NCI-H1105 (cell line): ENCODE measurements at regions not wholly inside any gene's neighbourhood (a gene's known extent, or its start where the extent isn't known, plus 50 kb on each side); places are given as distances from the start of the nearest gene placed in this dataset.
"Not testable (repeated sequence)": the region's sequence is repeated elsewhere in the genome, so short reads cannot be mapped to it uniquely, and the experiment has no call there.

Experiments
- DNase-seq: peaks from one replicate; lab custom pipeline; 2025; lab: John Stamatoyannopoulos, UW

GRCh38 chr7:53387515-53387914 is 352.1 kb downstream of the POM121L12 start:
- DNase-seq = no peak

DNA sequence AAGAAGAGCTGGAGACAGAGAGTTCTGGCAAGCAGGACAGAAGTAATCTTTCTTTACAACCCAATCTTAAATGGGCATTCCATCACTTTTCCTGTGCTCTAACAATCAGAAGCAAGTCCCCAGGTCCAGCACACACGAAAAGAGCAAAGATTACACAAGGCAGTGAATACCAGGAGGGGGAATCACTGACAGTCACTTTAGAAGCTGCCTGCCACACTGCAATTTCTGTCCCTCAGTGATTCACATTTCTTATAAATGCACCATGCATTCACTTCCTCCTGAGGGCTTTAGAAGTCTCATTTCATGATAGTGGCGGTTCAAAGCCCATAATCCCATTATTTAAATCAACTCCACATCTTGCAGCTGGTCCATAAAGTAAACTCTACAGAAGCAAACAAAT is 362.5 kb downstream of the POM121L12 start:
- DNase-seq = no peak

DNA sequence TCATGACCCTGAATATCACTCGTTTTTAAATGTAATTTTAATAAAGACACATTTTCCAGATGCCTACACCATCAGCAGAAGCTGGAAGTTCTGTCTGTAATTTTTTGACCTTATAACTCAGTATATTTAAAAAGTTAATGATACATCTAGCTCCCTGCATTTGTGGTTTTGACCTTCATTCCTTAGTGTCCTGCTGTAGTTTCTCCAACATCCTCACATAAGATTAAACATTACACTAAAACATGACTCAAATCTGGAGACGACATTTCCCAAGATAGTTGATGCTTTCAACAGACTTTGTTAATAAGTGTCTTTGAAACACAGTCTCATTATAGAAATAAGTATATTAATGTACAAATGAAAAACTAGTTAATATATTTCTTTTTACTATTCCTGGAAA is 363.1 kb downstream of the POM121L12 start:
- no peak for DNase-seq

DNA sequence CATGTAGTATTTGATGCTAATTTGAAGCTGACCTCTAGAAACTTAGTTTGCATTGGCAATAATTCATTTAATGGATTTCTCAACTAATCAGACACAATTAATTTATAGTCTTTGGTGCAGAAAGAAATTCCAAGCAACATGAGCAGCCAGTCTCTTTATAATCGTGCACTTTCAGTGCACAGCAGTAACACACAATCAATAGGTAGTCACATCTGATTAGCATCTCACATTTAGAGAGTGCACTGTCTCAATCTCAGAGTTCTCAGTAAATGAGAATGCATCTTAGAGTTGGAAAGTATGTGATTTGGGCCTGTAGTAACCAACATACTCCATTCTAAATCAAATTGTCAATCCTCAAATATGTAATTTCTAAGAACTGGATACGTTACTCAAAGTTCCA is 377.6 kb downstream of the POM121L12 start:
- DNase-seq = no peak

GRCh38 chr7:53415816-53416215 is 380.4 kb downstream of the POM121L12 start:
- DNase-seq = no peak

- DNase-seq = no peak
Measured at GRCh38 chr7:53418834-53419482, 383.5 kb downstream of the POM121L12 start.

GRCh38 chr7:53420550-53420949 is 385.1 kb downstream of the POM121L12 start:
- DNase-seq = no peak

GRCh38 chr7:53422291-53422690 is 386.9 kb downstream of the POM121L12 start:
- DNase-seq = no peak

DNA sequence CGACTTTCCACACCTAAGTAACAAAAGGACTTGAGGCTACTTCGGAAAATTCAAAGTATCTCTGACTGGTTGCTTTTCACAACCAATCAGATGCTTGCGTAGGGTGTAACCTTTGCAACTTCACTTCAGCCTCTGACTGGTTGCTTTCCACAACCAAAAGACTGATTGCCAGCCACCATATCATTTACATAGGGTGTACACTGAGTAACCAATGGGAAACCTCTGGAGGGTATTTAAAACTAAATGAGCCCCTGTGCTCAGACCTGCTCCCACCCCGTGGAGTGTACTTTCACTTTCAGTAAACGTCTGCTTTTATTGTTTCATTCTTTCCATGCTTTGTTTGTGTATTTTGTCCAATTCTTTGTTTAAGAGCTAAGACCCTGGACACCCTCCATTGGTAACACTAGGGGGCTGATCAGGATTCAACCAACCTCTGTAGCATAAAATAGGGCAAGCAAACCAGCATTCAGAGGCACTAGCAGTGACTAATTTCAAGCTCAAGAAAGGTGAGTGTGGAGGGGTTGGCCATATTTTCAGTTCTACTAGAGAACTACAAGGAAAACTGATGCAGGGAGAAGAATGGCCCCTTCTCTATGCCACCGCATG is 390.8 kb downstream of the POM121L12 start:
- no peak for DNase-seq

DNA sequence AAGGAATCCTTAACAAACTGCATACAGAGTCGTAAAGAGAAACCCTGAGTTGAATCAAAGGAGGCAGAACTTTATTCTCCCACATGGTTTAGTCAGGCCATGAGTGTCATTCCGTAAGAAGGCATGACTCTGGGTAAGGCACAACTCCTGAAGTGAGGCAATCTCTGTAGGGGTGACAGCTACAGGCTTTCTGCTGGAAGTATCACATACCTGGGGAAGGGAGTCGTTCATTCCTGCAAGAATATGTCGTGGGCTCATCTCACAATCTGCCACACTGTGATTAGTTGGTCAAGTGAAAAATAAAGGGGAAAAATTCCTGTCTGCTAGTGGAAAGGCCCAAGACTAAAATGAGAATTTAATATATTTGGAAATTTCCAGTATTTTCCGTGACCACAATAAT is 392.6 kb downstream of the POM121L12 start:
- no peak for DNase-seq

GRCh38 chr7:53431901-53432300 is 396.5 kb downstream of the POM121L12 start:
- DNase-seq = no peak

DNA sequence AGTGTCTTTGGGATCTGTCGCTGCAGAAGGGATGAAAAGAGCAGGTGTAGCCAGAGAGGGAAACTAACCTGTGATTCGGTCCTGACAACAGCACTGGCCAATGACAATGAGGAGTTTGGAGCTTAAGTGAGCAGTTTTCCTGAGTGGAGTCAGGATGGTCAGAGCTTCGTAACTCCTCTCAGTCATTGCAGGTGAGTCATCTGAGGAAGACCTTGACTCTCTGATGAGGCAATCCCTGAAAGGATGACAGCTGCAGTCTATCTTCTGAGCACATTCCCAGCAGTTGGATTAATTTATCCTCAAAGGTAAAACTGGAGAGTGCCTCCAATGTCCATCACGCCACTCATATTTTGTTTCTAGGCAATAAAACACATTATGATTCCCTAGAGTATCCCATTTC is 401.9 kb downstream of the POM121L12 start:
- no peak for DNase-seq

DNA sequence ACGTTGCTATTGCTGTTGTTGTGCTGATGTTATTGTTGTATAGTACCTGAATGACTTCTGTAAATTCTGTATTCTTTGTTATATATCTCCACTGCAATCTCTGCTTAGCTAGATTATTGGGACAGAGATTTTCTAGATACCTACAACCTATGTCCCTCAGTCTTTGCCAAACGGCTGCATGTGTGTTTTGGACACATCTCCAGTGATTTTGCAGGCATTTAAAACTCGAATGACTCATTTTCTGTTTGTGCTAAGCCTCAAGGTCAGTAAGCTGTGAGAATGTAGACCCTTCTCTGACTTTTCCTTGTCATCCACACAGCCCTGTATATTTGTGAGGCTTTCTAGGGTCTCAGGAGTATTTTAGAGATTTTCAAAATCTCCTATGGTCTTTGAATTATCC is 410.7 kb downstream of the POM121L12 start:
- DNase-seq = no peak

- no peak for DNase-seq
Measured at GRCh38 chr7:53458636-53459035, 423.2 kb downstream of the POM121L12 start.

DNA sequence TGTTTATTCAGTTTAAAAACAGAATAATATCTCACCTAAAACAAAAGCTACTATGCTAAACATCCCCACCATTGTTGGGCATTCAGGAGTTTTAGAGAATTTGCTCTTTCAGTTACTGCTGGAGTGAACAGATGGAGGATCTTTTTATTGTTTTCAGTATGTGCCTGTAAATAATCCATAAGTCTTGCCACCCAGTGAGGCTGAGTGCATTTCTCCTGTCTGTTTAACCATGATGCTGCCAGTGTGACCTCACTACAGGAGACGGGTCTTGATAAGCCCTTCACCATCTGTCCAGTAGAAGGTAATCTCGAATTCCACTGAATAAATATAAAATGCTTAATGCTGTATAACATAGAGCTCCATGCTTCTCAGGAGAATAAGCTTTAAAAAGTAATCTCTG is 430.9 kb downstream of the POM121L12 start:
- no peak for DNase-seq

DNA sequence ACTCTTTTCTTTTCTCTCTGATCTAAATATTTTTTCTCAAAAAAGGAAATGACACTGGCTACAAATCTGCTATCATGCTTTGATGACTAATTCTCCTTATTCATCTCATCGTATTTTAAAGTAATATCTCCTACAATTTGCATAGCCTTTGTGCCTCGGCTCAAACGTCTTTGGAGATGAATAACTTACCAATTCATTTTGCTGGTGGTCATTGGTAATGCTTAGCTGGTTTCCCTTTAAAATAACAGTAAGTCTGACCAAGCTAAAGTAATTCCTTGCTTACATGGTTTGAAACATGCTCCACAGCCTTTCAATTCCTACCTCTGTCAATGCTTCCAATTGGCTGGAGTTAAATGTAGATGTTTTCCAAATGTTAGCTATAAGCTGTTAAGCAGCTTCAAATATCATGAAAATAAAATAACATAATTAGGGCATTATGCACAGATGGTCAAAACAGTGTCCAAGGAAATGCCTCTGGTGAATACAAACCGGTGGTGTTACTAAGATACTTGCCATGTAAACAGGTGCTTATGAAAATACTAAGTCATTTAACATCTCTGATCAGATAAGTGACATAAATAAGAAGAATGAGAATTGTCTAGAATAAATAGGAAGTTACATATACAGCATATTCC is 435.0 kb downstream of the POM121L12 start:
- no peak for DNase-seq

- DNase-seq = no peak
Measured at GRCh38 chr7:53473371-53473770, 437.9 kb downstream of the POM121L12 start.

DNA sequence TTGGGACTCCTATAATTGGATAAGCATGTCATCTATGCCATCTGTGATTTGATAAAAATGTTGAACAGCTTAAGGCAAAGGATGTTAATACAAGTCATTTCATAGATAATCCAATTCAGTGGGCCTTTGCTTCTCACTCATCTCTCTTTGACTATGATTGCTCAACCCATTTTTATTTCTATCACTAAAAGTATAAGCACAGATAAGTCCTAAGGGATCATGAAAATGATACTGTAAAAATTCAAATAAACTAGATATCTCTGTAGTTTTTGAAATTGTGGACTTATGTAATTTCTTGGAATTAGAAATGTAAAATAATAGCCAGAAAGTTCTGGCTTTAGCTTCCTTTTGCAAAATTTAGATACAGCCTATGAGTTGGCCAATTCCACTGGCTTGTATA is 440.3 kb downstream of the POM121L12 start:
- DNase-seq = no peak

- no peak for DNase-seq
Measured at GRCh38 chr7:53476566-53476965, 441.1 kb downstream of the POM121L12 start.

DNA sequence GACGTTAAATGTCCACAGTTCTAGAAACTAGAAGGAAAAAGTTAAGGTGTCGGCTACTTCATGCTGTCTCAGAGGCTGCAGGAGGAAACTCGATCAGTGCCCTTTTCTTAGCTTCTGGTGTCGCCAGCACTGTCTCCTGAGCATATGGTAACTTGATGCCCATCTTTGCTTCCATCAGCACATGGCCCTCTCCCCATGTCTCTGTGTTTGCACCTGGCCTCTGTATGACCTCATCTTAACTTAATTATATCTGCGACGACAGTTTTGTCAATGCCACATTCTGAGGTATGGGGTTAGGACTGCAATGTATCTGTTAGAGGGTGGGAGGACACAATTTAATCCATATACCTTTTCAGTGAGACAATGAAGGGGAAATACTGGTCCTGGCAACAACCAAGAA is 449.9 kb downstream of the POM121L12 start:
- no peak for DNase-seq

DNA sequence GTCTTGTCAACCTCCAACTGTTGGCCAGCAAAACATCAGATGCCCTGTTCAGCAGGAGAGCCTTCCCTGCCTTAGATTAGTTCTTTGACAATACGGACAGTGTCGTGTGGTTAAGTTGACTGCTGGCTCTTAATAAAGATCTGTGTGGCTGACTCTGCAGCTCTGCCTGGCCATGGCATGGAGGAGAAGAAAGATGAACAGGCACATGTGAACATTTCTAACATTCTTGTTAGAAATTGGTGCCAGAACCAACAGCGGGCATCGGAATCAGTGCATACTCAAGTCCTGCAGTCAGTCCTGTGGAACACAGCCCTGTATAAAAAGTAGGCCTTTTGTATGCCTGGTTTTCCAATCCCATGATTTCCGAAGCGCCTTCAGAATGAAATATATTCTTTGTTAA is 455.6 kb downstream of the POM121L12 start:
- no peak for DNase-seq

DNA sequence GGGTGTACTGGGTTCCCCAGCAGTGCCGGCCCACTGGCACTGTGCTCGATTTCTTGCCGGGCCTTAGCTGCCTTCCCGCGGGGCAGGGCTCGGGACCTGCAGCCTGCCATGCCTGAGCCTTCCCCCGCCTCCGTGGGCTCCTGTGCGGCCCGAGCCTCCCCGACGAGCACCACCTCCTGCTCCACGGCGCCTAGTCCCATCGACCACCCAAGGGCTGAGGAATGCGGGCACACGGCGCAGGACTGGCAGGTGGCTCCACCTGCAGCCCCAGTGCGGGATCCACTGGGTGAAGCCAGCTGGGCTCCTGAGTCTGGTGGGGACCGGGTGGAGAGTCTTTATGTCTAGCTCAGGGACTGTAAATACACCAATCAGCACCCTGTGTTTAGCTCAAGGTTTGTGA is 459.7 kb downstream of the POM121L12 start:
- DNase-seq = not testable (repeated sequence)

DNA sequence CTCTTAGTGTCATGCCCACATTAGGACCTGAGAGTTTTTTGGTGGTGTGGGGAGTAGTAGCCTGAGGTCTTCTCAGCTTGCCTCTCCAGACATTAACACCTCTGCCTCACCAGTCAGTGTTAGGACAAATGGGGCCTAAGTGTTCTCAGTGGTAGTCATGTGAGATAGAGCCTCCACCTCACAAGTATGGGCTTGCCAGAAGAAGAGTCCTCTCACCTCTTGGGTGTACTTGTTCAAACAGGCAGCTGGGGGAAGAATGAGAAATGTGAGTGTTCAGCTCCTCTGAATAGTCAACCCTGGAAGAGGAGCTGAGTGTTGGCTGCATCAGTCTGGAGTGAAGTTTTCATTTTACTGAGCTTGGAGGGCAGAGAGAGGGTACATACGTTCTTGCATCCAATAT is 464.6 kb downstream of the POM121L12 start:
- no peak for DNase-seq

GRCh38 chr7:53504914-53505313 is 469.5 kb downstream of the POM121L12 start:
- no peak for DNase-seq
